Neural cell (in vitro differentiated cells): ENCODE measurements at regions not wholly inside any gene's neighbourhood (a gene's known extent, or its start where the extent isn't known, plus 50 kb on each side); places are given as distances from the start of the nearest gene placed in this dataset.

Experiments
- CTCF ChIP-seq: fragments of 450-650 bp; IDR thresholded peaks from 2 replicates; pipeline ENCODE4 v1.5.1; 2014; ENCODE audit warnings: antibody characterized with exemption, mild to moderate bottlenecking, moderate library complexity; ENCODE audit not compliant: poor library complexity, severe bottlenecking
- EP300 ChIP-seq: fragments of 450-650 bp; conservative IDR thresholded peaks from 2 replicates; pipeline ENCODE4 v1.6.1; 2014; ENCODE audit warnings: antibody characterized with exemption, mild to moderate bottlenecking, moderate library complexity; ENCODE audit not compliant: poor library complexity, severe bottlenecking
- EZH2 ChIP-seq: fragments of 200-600, 300-800 bp; shearing (Covaris generic), sonication (generic); IDR thresholded peaks from 2 replicates; pipeline ENCODE4 v1.6.1; 2014; ENCODE audit warnings: antibody characterized with exemption, low read length, borderline replicate concordance, mild to moderate bottlenecking; ENCODE audit not compliant: insufficient read depth, poor library complexity, severe bottlenecking
- REST ChIP-seq: IDR thresholded peaks from 2 replicates; pipeline ENCODE4 v1.6.1; 2012; ENCODE audit warnings: borderline replicate concordance
- TAF1 ChIP-seq: IDR thresholded peaks from 2 replicates; pipeline ENCODE4 v1.6.1; 2012; ENCODE audit warnings: low read depth

GRCh38 chr10:94208315-94208714, 154.4 kb downstream of the NOC3L start:
- no peak for TF ChIP-seq CTCF
- TF ChIP-seq EP300 = no peak
- no peak for TF ChIP-seq EZH2
- TF ChIP-seq TAF1 = no peak
- TF ChIP-seq REST = no peak
